ENCODE measurements at regions not wholly inside any gene's neighbourhood (a gene's known extent, or its start where the extent isn't known, plus 50 kb on each side); places are given as distances from the start of the nearest gene placed in this dataset.

DNA sequence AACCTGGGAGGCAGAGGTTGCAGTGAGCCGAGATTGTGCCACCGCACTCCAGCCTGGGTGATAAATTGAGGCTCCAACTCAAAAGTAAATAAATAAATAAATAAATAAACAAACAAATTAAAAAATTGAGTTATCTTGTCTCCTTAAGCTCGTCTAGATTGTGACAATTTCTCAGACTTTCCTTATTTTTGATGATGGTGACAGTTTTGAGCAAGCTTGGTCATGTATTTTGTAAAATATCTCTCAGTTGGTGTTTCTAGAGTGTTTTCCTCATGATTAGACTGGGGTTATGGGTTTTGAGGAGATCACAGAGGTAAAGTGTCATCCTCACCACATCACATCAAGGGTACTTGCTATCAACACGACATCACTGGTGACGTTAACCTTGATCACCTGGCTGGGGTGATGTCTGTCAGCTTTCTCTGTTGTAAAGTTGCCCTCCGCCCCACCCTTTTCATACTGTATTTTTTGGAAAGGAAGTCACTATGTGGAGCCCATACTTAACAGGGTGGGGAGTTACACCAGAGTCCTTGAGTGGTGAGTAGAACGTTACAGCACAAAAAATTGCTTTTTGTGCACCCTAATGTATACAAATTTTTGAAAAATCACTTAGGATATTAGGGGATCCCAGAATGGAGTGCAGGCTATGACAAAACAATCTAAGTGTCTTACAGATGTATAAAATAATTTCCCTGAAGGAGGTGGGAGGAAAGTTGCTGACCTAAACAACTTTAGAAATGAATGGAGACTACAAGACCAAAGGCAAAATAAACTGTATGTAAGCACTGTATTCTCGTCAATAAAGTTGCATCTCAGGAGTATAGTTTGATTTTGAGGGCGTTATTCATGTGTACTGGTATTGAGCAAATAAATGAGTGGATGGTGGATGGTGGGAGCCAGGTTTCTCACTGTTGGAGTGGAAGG, 116.4 kb upstream of the SGK1 start:
- TF ChIP-seq, protein P1, sequence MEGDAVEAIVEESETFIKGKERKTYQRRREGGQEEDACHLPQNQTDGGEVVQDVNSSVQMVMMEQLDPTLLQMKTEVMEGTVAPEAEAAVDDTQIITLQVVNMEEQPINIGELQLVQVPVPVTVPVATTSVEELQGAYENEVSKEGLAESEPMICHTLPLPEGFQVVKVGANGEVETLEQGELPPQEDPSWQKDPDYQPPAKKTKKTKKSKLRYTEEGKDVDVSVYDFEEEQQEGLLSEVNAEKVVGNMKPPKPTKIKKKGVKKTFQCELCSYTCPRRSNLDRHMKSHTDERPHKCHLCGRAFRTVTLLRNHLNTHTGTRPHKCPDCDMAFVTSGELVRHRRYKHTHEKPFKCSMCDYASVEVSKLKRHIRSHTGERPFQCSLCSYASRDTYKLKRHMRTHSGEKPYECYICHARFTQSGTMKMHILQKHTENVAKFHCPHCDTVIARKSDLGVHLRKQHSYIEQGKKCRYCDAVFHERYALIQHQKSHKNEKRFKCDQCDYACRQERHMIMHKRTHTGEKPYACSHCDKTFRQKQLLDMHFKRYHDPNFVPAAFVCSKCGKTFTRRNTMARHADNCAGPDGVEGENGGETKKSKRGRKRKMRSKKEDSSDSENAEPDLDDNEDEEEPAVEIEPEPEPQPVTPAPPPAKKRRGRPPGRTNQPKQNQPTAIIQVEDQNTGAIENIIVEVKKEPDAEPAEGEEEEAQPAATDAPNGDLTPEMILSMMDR (IDR thresholded peaks at IDR 0.05), result no peak
- TF ChIP-seq POLR2A (IDR thresholded peaks at IDR 0.05; ENCODE audit: low read depth), result no peak
- TF ChIP-seq POLR2AphosphoS5 (IDR thresholded peaks at IDR 0.05), result no peak

Data from esophagus muscularis mucosa (tissue), 3 donors.